ENCODE measurements at regions not wholly inside any gene's neighbourhood (a gene's known extent, or its start where the extent isn't known, plus 50 kb on each side); places are given as distances from the start of the nearest gene placed in this dataset.

DNA sequence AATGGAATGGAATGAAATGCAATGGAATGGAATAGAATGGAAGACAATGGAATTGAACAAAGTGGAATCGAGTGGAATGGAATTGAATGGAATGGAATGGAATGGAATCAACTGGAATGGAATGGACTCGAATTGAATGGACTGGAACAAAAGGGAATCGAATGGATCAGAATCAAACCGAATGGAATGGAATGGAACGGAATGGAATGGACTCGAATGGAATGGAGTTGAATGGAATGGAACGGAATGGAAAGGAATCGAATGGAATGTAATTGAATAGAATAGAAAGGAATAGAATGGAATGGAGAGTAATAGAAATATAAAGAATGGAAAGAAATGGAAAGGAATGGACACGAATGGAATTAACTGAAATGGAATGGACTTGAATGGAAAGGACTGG, 475.2 kb upstream of the WSB1 start:
- peak; percentile 4 for DNase-seq (ENCODE audit: low read depth)
- no peak overlapping the region for H3K4me3 ChIP-seq (replicated peaks; ENCODE audit: low read depth, low read length)
- TF ChIP-seq, protein P1, sequence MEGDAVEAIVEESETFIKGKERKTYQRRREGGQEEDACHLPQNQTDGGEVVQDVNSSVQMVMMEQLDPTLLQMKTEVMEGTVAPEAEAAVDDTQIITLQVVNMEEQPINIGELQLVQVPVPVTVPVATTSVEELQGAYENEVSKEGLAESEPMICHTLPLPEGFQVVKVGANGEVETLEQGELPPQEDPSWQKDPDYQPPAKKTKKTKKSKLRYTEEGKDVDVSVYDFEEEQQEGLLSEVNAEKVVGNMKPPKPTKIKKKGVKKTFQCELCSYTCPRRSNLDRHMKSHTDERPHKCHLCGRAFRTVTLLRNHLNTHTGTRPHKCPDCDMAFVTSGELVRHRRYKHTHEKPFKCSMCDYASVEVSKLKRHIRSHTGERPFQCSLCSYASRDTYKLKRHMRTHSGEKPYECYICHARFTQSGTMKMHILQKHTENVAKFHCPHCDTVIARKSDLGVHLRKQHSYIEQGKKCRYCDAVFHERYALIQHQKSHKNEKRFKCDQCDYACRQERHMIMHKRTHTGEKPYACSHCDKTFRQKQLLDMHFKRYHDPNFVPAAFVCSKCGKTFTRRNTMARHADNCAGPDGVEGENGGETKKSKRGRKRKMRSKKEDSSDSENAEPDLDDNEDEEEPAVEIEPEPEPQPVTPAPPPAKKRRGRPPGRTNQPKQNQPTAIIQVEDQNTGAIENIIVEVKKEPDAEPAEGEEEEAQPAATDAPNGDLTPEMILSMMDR (IDR thresholded peaks at IDR 0.05; ENCODE audit: low read length, missing control alignments), result no peak
